PFSK-1 (cell line): ENCODE measurements at regions not wholly inside any gene's neighbourhood (a gene's known extent, or its start where the extent isn't known, plus 50 kb on each side); places are given as distances from the start of the nearest gene placed in this dataset.

ENCODE experiments used
- FOXP2 ChIP-seq: optimal IDR thresholded peaks from 2 replicates; pipeline ENCODE3; 2011; ENCODE audit warnings: borderline replicate concordance, control low read depth, inconsistent platforms; ENCODE audit not compliant: insufficient read depth; ENCODE audit errors: extremely low read length, extremely low read depth
- POLR2AphosphoS5 ChIP-seq: IDR thresholded peaks from 2 replicates; pipeline ENCODE4 v1.6.1; 2012; ENCODE audit warnings: low read depth, mild to moderate bottlenecking, control low read depth, low read length, moderate library complexity
- REST ChIP-seq, 2 experiments: IDR thresholded peaks; 2 replicates each; pipeline versions ENCODE4 v1.6.1 to v1.8.0; 2011 to 2012; ENCODE audit warnings: low read depth in 2 of 2, low read length in 2 of 2, control low read depth in 1 of 2, inconsistent platforms in 1 of 2, mild to moderate bottlenecking in 1 of 2, moderate library complexity in 1 of 2; ENCODE audit not compliant: insufficient read depth in 1 of 2
- SIN3A ChIP-seq: IDR thresholded peaks from 2 replicates; pipeline ENCODE4 v1.6.1; 2012; ENCODE audit warnings: mild to moderate bottlenecking, low read length, moderate library complexity, borderline replicate concordance; ENCODE audit not compliant: insufficient read depth
- TAF1 ChIP-seq: IDR thresholded peaks from 2 replicates; pipeline ENCODE4 v1.6.1; 2012; ENCODE audit warnings: low read length, control low read depth, borderline replicate concordance; ENCODE audit not compliant: insufficient read depth

- TF ChIP-seq SIN3A (no peak), POLR2AphosphoS5 (no peak), TAF1 (no peak), FOXP2 (no peak), REST (IDR thresholded peaks at IDR 0.05; ENCODE audit: insufficient read depth in 1 of 2, low read depth in 2 of 2, low read length in 2 of 2) (no peak)
These were observed 96.2 kb upstream of the SPRY1 start for GRCh38 chr4:123300222-123301039.

DNA sequence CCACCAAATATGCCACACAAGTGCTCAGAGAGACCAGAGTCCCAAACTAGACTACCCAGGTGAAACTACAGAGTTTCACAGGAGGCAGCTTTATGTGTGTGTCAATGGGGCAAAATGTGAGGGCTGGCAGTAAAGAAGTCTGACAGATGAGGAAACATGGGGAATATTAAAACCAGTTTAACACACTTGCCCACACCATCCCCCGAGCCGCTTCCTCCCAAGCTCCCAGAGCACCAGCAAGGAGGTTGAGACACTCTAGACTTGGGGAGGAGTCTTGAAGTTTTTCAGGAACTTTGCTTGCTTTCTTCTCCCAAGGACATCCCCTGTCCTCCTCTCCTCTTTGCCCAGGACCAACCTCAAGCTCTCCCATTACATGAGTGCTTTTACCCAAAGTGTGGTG lies 94.7 kb upstream of the SPRY1 start:
- TF ChIP-seq REST (IDR thresholded peaks at IDR 0.05; ENCODE audit: insufficient read depth in 1 of 2, low read depth in 2 of 2, low read length in 2 of 2) (no peak), FOXP2 (no peak), POLR2AphosphoS5 (no peak), SIN3A (no peak), TAF1 (no peak)

DNA sequence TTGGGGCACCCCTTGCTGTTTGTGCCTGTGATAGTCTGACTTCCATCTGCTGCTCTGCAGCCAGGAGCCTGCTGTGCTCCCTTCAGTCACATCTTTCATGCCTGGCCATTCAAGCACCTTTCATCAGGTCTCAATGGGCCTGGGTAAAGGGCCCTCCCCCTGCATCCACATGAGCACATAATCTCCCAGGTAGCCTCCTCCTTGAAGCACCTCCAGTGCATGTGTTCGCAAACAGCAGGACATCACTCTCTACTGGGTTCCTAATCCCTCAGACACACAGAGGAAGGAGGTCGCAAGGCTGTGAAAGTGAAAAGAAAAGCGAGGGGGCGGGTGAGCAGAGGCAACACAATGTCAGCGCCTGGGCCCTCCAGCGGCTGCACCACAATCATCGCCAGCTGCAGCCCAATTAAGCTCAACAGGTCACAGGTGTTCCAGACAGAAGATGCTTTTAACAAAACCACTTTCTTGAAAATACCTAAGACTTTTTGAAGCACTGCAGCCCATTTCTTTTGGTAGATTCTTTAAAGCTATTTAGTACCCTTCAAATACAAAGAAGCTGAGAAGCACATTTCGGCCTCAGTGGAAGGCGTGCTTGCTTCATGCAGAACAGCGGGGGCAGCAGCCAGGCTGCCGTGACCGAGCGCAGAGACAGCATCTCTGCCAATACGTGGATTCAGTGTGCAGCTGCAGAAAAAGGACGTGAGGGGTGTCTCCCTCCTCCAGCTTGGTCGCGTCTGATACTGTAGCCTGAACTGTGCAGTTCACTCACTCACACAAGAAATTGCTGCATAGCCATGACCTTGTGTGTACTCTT lies 92.2 kb upstream of the SPRY1 start:
- TF ChIP-seq TAF1 (no peak), FOXP2 (no peak), REST (IDR thresholded peaks at IDR 0.05; ENCODE audit: insufficient read depth in 1 of 2, low read depth in 2 of 2, low read length in 2 of 2) (no peak), POLR2AphosphoS5 (no peak), SIN3A (no peak)

GRCh38 chr4:123305736-123306135 lies 90.9 kb upstream of the SPRY1 start:
- no peak for TF ChIP-seq REST (IDR thresholded peaks at IDR 0.05; ENCODE audit: insufficient read depth in 1 of 2, low read depth in 2 of 2, low read length in 2 of 2)
- TF ChIP-seq SIN3A = no peak
- TF ChIP-seq TAF1 = no peak
- no peak for TF ChIP-seq POLR2AphosphoS5
- TF ChIP-seq FOXP2 = no peak
